Activated CD4-positive, alpha-beta T cell treated with anti-CD3 and anti-CD28 coated beads, Interleukin-2, amount 50 U/mL, for 24 hours (primary cell): ENCODE measurements at regions not wholly inside any gene's neighbourhood (a gene's known extent, or its start where the extent isn't known, plus 50 kb on each side); places are given as distances from the start of the nearest gene placed in this dataset.
"Not testable (repeated sequence)": the region's sequence is repeated elsewhere in the genome, so short reads cannot be mapped to it uniquely, and the experiment has no call there.

ENCODE experiments used
- DNase-seq, 2 donors: peaks; one replicate each; pipeline ENCODE4 v3.0.0-alpha.2; 2020; ENCODE audit warnings: low read depth in 1 of 2, low spot score in 1 of 2

DNA sequence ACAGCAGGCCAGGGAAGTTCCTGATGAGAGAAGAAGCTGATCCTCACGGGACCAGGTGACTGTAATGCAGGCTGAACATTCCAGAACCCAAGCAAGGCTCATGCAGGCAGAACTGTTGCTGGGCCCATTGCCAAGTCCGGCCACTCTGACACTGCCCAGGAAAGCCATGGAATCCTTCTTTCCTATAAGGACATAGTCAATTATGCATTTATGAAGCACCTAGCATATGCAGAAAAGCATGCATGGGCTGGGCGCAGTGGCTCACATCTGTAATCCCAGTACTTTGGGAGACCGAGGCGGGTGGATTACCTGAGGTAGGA, 83.7 kb upstream of the SLC1A3 start:
- no peak for DNase-seq

DNA sequence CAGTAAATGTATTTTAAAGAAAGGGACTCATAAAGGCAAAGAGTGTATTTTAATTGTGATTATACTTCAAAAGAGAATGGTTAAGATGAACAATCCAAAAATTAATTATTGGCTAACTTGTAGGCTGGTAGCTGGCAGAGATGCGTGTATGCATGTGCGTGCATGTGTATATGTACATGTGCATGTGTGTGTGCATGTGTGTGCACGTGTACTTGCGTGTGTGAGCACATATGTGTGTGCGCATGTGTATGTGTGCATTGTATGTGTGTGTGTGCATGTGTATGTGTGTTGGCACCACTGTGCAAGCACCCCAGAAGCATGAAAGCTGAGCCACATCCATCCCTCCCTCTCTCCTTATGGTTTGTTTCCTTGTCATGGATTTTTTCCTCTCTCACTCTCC, 83.0 kb upstream of the SLC1A3 start:
- DNase-seq = no peak

DNA sequence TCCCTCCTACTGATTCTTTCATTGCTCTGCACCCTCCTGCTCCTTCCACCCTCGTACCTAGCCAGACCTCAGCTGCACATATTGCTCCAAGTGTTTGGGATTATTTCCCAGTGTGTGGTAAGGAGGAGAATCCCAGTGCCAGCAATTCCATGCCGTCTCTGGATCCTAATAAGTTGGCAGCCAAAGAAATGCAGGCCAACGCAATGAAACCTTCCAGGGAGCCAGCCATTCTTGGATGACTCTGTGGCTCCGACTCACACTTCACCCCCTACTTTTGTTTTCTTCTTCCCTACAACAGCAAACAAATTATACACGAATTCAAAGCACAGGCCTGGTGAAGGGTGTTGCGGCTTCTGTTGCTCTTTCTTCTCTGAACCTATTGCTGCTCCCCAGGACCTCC, 82.5 kb upstream of the SLC1A3 start:
- no peak for DNase-seq

DNA sequence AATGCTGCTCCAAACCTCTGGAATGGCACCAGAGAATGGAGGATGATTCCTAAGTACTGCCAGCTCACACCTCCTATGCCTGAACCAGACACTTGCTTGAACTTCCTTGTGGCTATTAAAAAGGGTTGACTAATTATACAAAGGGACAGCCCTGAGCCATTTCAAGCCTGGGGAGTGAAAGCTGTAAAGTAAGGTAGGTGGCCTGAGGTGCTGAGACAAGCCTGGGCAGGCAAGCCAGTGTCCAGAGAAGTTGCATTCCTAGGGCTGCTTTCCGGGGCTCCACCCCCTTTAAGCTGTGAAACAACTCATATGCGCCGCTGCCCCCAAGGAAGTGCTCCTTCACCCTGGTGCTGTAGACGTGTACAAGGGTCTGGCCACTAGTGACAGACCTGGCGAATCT, 79.9 kb upstream of the SLC1A3 start:
- no peak for DNase-seq

DNA sequence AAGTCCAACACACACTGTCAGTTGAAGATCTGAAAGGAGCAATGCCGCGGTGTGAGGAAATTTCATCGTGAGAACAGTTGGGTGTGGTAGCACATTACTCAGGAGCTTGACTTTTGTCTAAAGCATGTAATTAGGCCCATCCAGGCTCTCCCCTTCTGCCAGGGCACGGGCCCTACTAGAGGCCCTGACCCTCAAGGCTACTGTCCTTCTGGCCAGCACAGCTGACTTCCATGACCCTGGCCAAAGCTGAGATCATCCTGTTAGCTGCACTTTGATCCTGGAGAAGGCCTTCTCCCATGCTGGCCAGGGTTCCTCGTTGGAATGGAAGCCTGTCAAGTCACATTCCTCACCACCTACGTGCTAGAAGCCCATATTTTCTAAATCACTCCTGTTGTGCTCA, 77.8 kb upstream of the SLC1A3 start:
- no peak for DNase-seq

DNA sequence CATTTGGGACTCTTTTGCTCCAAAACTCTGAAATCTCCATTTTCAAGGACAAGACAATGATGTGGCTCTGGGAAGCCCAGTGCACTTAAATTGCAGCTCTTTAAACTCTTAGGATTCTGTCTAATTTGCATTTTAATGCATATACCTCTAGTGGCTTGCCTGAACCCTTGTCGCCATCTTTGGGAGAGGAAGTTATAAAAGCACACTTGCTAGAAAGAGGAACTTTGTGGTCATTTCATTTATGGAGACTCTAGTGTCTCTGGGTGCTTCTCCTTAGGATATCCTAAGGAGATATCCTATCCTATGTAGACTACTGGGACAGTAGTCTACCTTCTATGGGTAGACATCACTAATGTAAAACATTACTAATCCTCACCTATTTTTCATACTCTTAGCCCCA, 77.3 kb upstream of the SLC1A3 start:
- DNase-seq = no peak

DNA sequence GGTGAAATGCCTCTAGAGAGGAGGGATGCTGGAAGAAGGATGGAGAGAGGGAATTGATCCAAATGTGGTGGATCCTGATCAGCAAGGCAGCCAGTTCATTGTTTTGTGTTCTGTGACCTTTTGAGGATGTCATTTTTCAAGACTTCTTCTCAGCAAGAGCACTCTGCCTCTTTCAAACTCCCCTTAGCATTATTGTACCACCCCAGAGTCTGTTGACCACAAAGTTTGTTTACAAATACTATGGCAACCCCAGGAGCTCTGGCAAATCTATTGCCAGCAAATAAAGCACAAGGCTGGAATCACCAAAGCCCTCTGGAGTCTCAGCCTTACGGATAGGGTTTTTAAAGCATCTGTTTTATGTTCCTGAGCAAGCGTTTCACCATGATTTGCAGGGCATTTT, 76.2 kb upstream of the SLC1A3 start:
- DNase-seq = no peak

DNA sequence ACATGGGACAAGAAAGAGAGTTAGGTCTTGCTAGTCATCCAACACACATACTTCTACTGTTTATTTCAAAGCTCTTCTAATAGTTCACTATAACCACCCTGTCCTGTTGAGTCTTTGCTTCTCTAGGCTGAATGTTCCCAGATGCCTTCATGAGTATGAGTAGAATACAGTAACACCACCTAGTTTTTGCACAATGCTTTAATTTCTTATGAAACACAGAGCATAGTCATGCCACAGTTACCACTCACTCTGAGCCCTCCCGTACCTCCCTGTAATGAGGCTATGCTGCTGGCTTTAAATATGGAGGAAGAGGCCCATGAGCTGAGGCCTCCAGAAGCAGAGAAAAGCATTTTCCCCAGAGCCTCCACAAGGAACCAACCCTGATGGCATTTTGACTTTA, 75.0 kb upstream of the SLC1A3 start:
- no peak for DNase-seq

DNA sequence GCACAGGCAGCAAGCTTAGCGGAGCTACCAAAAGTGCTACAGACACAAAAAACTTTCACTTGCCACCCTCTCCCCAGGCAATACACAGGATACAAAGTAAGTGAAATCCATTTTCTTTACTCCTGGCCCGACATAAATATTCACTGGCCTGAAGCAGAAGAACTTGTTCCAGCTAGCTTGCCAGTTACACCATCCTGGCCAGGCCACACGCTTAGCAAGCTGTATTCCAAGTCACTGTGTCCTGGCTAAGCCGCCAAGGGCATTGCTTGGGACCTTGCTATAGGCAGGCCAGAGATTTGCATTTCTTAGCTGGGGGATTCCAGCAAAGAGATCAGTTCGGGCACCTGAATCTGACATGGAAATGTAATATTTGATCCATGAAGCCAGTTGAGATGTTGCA, 71.0 kb upstream of the SLC1A3 start:
- no peak for DNase-seq

DNA sequence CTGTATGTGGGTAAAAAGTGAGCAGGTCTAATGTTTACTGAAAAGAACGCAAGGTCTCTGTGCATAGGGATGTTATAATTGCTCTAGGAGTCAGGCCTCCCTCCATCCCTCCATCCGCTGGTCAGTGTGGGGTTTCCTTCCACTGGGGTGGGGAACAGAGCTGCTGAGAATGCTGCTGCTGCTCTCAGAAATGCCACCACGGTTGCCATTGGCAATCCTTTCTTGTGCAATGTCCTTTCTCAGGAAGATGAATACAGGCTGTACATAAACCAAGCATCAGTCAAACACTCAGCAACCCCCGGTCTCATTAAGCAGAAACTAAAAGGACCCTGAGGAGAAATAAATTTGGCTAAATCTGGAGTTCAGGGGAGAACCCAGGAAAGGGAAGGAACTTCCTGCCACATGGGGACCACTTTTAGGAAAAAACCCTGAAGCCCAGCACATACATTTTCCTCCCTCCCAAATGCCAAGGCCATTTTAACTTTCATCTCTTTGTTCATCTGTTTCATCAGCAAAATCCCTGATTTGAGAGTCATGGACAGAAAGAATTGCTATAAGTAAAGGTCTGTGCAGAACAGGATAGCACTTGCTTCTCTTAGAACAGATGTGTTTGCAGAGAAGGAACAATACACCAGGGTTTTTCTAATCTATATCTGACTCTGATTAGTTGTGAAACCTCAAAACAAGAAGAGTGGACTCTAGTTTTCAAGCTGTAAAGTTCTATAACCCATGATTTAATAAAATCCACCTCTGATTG, 70.4 kb upstream of the SLC1A3 start:
- DNase-seq = no peak

DNA sequence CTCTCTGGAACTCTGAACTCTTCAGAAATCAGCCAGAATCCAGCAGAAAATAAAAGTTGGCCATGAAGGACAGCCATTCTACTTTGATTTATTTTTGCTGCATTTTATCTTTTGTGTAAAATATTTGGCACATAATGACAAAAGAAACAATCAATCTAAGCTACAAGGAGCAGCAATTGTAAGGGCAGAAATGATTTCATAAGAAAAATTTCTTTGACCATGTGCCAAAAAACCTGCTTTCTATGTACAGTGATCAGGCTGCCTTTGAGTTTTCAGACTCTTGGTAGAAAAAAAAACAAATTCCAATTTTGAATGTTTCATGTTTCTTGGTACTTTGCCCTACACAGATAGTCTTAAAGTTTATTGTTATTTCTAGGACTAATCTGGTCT, 69.8 kb upstream of the SLC1A3 start:
- no peak for DNase-seq

DNA sequence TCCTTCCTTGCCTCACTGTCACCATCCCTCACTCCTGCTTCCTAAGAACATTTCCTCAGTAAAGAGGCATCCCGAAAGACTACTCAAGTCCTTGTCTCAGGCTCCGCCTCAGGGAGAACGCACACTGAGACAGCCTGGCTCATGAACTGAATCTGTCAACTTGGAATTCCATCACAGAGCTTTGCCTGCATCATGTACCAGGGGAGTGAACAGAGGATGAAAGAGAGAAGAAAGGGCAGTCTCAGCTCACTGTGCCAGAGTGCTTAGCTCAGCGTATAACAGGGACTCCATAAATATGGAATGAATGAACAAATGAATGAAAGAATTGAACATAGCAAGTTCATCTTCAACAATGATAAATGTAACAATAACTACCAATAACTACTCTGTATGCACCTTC, 68.7 kb upstream of the SLC1A3 start:
- DNase-seq = no peak

DNA sequence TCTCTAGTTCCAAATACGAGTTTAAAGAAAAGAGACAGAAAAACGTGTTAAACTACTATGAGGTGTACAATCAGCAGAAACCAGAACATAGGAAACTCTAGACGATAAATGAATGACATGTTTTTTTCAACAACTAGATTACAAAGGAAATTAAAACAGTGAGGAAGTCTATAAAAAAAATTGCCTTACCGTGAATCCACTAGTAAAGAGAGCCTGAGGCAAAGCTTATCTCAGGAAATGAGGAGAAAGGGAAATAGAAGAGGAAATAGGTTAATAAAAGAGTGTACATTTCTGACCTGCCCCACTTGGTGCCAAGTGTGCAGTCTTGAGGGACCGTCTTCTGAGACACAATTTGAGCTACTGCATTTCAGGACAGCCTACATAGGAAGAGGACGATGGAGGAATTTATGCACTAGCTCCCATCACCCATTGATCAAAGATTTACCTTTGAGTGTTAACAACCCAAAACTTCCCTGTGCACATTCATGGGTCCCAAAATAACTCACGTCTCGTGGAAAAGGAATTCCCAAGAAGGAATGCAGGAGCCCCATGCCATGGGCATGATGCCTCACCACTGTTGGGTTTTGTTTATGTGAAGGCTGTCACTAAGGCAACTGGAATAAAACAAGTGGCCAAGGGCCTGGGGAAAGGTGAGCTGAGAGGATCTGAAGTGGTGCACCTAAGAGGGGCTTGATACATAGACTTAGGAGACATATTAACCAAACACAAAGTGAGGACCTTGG, 53.6 kb upstream of the SLC1A3 start:
- no peak for DNase-seq

DNA sequence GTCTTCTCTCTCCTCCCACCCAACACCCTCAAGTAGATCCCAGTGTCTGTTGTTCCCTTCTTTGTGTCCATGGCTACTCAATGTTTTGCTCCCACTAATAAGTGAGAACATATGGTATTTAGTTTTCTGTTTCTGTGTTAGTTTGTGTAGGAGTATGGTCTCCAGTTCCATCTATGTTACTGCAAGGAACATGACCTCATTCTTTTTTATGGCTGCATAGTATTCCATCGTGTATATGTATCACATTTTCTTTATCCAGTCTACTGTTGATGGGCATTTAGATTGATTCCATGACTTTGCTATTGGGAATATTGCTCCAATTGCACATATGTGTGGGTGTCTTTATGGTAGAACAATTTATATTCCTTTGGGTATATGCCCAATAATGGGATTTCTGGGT, 51.4 kb upstream of the SLC1A3 start:
- DNase-seq = not testable (repeated sequence)
